Thyroid gland (tissue), 4 donors: ENCODE measurements at regions not wholly inside any gene's neighbourhood (a gene's known extent, or its start where the extent isn't known, plus 50 kb on each side); places are given as distances from the start of the nearest gene placed in this dataset.

Experiments
- DNase-seq, 2 donors: peaks; one replicate each; pipeline ENCODE4 v3.0.0-alpha.2; 2019
- H3K27ac ChIP-seq, 3 donors: fragments of 200-600 bp; sonication (generic); 1 replicate in 2 of 3; 2 replicates in 1 of 3; pipeline ENCODE4 v1.5.1; 2016 to 2019; ENCODE audit warnings: mild to moderate bottlenecking in 1 of 3, moderate library complexity in 1 of 3
- H3K27me3 ChIP-seq: fragments of 200-600 bp; sonication (generic); one replicate; pipeline ENCODE4 v1.5.1; 2019
- H3K36me3 ChIP-seq, 2 donors: fragments of 200-600 bp; sonication (generic); one replicate each; pipeline ENCODE4 v1.5.1; 2016 to 2019
- H3K4me1 ChIP-seq, 2 donors: fragments of 200-600 bp; sonication (generic); one replicate each; pipeline ENCODE4 v1.5.1; 2017 to 2019
- H3K4me3 ChIP-seq, 3 donors: fragments of 200-600 bp; sonication (generic); replicated peaks in 1 of 3; 1 replicate in 2 of 3; 2 replicates in 1 of 3; pipeline ENCODE4 v1.5.1; 2016; ENCODE audit warnings: mild to moderate bottlenecking in 1 of 3
- H3K9me3 ChIP-seq: fragments of 200-600 bp; sonication (generic); one replicate; pipeline ENCODE4 v1.5.1; 2017
- CTCF ChIP-seq, 6 experiments: fragments of 200-600 bp in 3 of 6; fragments of 450-650 bp in 3 of 6; sonication (generic) in 3 of 6; IDR thresholded peaks; one replicate each; pipeline ENCODE4 v1.5.1; 2016 to 2019; ENCODE audit warnings: antibody characterized with exemption in 6 of 6, mild to moderate bottlenecking in 2 of 6, inconsistent platforms in 1 of 6, moderate library complexity in 1 of 6
- POLR2A ChIP-seq, 2 donors: fragments of 450-650 bp; IDR thresholded peaks; one replicate each; pipeline ENCODE4 v1.6.1; 2017; ENCODE audit warnings: antibody characterized with exemption in 2 of 2, mild to moderate bottlenecking in 2 of 2, moderate library complexity in 1 of 2
- WGBS, 2 donors: methylation state at CpG; one replicate each; pipeline ENCODE4 v1.1.5; 2017; 5-methylcytosine and 5-hydroxymethylcytosine counted together
- intact Hi-C: fragments of 100-400 bp; cut with DNase I; formaldehyde crosslinking; loops from one replicate; pipeline ENCODE4 v1.15.1; 2023

DNA sequence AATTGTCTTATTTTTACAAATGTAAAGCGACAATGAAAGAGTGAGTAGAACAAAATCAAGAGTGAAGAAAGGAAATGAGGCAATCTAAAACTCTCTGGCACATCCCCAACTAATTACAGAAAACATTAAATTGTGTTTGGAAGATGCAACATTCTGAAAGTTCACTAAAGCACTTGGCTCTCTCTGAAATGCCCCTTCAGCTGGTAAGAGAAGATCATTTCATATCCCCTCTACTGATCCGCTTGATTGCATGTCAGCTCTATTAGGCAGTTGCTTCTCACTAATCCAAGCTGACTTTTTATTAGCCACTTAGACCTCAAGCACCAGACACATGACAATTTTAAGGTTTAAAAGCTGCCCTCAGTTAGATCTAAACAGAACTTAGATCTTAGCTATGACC lies 262.8 kb upstream of the PRMT6 start:
- TF ChIP-seq CTCF (IDR thresholded peaks at IDR 0.05) (no peak), POLR2A (IDR thresholded peaks at IDR 0.05) (no peak)
- intact Hi-C loops, result no loop called here
- H3K9me3 ChIP-seq, result no peaks in the 10 kb centered on the region
- no peaks in the 10 kb centered on the region for H3K4me1 ChIP-seq
- H3K36me3 ChIP-seq, result no peaks in the 10 kb centered on the region
- DNase-seq, result no peak
- WGBS, 2 donors, result 69 to 71% methylated on average over 2 of the region's 2 CpGs
- no peak overlapping the region for H3K27ac ChIP-seq
- H3K4me3 ChIP-seq, result no peak overlapping the region
- no peaks in the 10 kb centered on the region for H3K27me3 ChIP-seq

- TF ChIP-seq CTCF (IDR thresholded peaks at IDR 0.05), result no peak
- TF ChIP-seq POLR2A (IDR thresholded peaks at IDR 0.05), result no peak
- Histone ChIP-seq H3K4me3 (no peak overlapping the region), H3K27ac (no peak overlapping the region), H3K36me3 (no peaks in the 10 kb centered on the region), H3K4me1 (no peaks in the 10 kb centered on the region), H3K9me3 (no peaks in the 10 kb centered on the region), H3K27me3 (no peaks in the 10 kb centered on the region)
- intact Hi-C loops, result no loop called here
- 56 to 76% methylated on average over 4 of the region's 4 CpGs for WGBS, 2 donors
- no peak for DNase-seq
These were observed 257.5 kb upstream of the PRMT6 start for GRCh38 chr1:106798991-106799390.

DNA sequence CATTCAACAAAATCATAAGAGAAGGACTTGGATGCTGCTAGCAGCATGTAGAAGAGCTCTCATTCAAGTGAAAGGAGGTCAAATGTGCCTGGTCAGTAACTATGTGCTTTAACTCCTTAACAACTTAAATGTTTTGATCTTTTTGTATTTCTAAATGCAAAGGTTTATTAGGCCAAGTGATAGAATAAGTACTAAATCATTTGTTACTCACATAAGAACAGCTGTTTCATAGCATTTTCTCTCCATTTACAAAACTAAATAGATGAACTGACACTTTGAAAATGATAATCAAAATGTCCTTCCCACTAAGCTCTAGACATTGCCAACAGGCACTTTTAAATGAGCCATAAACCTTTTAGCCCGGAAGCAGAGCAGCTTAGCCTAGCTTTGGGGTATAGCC lies 254.3 kb upstream of the PRMT6 start:
- TF ChIP-seq CTCF (IDR thresholded peaks at IDR 0.05) (no peak), POLR2A (IDR thresholded peaks at IDR 0.05) (no peak)
- 81 to 83% methylated on average over 1 of the region's 1 CpG for whole genome bisulfite sequencing, 2 donors
- H3K9me3 ChIP-seq, result no peaks in the 10 kb centered on the region

DNA sequence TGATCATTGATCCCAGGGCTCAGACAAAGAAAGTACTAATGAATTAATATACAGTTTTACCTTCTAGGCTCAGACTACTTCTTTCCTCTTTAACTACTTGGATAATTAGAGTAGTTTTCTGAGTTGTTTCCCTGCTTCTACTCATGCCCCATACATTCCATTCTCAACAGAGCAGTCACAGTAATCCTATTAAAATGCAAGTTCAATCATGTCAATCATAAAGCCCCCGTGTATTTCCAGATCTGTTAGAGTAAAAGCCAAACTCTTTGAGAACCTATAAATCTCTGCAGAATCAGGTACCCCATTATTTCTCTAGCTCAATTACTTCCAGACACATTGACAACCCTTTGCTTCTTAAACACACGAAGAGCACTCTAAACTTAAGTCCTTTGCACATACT lies 242.1 kb upstream of the PRMT6 start:
- no peaks in the 10 kb centered on the region for H3K27me3 ChIP-seq
- no peaks in the 10 kb centered on the region for H3K9me3 ChIP-seq
- TF ChIP-seq CTCF (IDR thresholded peaks at IDR 0.05) (no peak), POLR2A (IDR thresholded peaks at IDR 0.05) (no peak)
- intact Hi-C loops, result no loop called here
- DNase-seq, result no peak
- H3K4me3 ChIP-seq, result no peak overlapping the region
- H3K36me3 ChIP-seq, result no peaks in the 10 kb centered on the region
- WGBS, 2 donors, result 67 to 70% methylated on average over 2 of the region's 2 CpGs
- H3K27ac ChIP-seq, result no peak overlapping the region
- no peaks in the 10 kb centered on the region for H3K4me1 ChIP-seq

More for the DNA sequence above, 254.3 kb upstream of the PRMT6 start:
- intact Hi-C loops, result no loop called here
- H3K4me3 ChIP-seq, result no peak overlapping the region
- DNase-seq, result no peak
- no peaks in the 10 kb centered on the region for H3K4me1 ChIP-seq
- no peaks in the 10 kb centered on the region for H3K36me3 ChIP-seq
- H3K27ac ChIP-seq, result no peak overlapping the region
- H3K27me3 ChIP-seq, result no peaks in the 10 kb centered on the region

- 30 to 42% methylated on average over 1 of the region's 1 CpG for WGBS, 2 donors
- intact Hi-C loops, result no loop called here
These were observed 238.9 kb upstream of the PRMT6 start for GRCh38 chr1:106817575-106817974.

More at GRCh38 chr1:106817575-106817974, 238.9 kb upstream of the PRMT6 start:
- TF ChIP-seq CTCF (IDR thresholded peaks at IDR 0.05), result no peak
- no peaks in the 10 kb centered on the region for H3K9me3 ChIP-seq
- no peak overlapping the region for H3K4me3 ChIP-seq
- no peak overlapping the region for H3K27ac ChIP-seq
- no peaks in the 10 kb centered on the region for H3K27me3 ChIP-seq
- H3K4me1 ChIP-seq, result no peaks in the 10 kb centered on the region
- DNase-seq, result no peak
- H3K36me3 ChIP-seq, result no peaks in the 10 kb centered on the region
